IPS-18a (cell line): ENCODE measurements at regions not wholly inside any gene's neighbourhood (a gene's known extent, or its start where the extent isn't known, plus 50 kb on each side); places are given as distances from the start of the nearest gene placed in this dataset.

Source experiments
- H3K27ac ChIP-seq: one replicate; pipeline ENCODE4 v1.5.1; 2013; ENCODE audit warnings: low read length
- H3K27me3 ChIP-seq: one replicate; pipeline ENCODE4 v1.6.1; 2013; ENCODE audit warnings: mild to moderate bottlenecking, low read length; ENCODE audit not compliant: control insufficient read depth, insufficient read depth
- H3K36me3 ChIP-seq: one replicate; pipeline ENCODE4 v1.6.1; 2013; ENCODE audit warnings: low read depth, low read length; ENCODE audit not compliant: control insufficient read depth
- H3K4me1 ChIP-seq: one replicate; pipeline ENCODE4 v1.6.1; 2013; ENCODE audit warnings: low read depth, low read length; ENCODE audit not compliant: control insufficient read depth
- H3K4me3 ChIP-seq: one replicate; pipeline ENCODE4 v1.5.1; 2013; ENCODE audit warnings: low read length
- H3K9ac ChIP-seq: one replicate; pipeline ENCODE4 v1.6.1; 2013; ENCODE audit warnings: mild to moderate bottlenecking, low read length, moderate library complexity
- H3K9me3 ChIP-seq: one replicate; pipeline ENCODE4 v1.6.1; 2013; ENCODE audit warnings: low read depth, low read length; ENCODE audit not compliant: control insufficient read depth

DNA sequence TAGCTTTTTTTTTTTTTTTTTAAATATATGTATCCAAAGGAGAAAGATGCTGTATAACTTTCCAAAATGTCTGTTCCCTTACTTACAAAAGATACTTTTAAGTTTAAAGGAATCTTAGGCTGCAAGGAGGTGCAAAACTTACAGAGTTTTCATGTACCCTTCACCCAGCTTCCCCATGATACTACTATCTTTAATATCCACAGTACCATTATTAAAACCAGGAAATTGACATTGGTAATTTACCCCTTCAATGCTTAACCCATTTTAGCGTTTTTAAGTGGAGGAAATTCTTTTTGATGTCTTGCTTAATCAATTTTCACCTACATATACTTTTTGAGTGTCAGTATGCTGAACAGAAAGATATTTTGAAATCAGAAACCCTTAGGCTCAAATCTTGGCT, 310.9 kb downstream of the PRL start:
- no peak overlapping the region for H3K9ac ChIP-seq
- no peaks in the 10 kb centered on the region for H3K36me3 ChIP-seq
- no peaks in the 10 kb centered on the region for H3K27me3 ChIP-seq
- no peaks in the 10 kb centered on the region for H3K4me1 ChIP-seq
- H3K4me3 ChIP-seq: no peak overlapping the region
- no peak overlapping the region for H3K27ac ChIP-seq
- no peaks in the 10 kb centered on the region for H3K9me3 ChIP-seq

GRCh38 chr6:21986703-21987102, 310.1 kb downstream of the PRL start:
- no peak overlapping the region for H3K4me3 ChIP-seq
- no peak overlapping the region for H3K9ac ChIP-seq
- H3K27me3 ChIP-seq: no peaks in the 10 kb centered on the region
- H3K36me3 ChIP-seq: no peaks in the 10 kb centered on the region
- H3K4me1 ChIP-seq: no peaks in the 10 kb centered on the region
- no peaks in the 10 kb centered on the region for H3K9me3 ChIP-seq
- H3K27ac ChIP-seq: no peak overlapping the region

- no peak overlapping the region for H3K4me3 ChIP-seq
- no peaks in the 10 kb centered on the region for H3K9me3 ChIP-seq
- H3K4me1 ChIP-seq: no peaks in the 10 kb centered on the region
- H3K9ac ChIP-seq: no peak overlapping the region
- no peaks in the 10 kb centered on the region for H3K36me3 ChIP-seq
- H3K27me3 ChIP-seq: no peaks in the 10 kb centered on the region
- H3K27ac ChIP-seq: no peak overlapping the region
These were observed 309.3 kb downstream of the PRL start for GRCh38 chr6:21987501-21987957.

- Histone ChIP-seq H3K27ac (no peak overlapping the region), H3K4me1 (no peaks in the 10 kb centered on the region), H3K4me3 (no peak overlapping the region), H3K36me3 (no peaks in the 10 kb centered on the region), H3K9ac (no peak overlapping the region), H3K27me3 (no peaks in the 10 kb centered on the region), H3K9me3 (no peaks in the 10 kb centered on the region)
These were observed 306.3 kb downstream of the PRL start for GRCh38 chr6:21990577-21990976.

DNA sequence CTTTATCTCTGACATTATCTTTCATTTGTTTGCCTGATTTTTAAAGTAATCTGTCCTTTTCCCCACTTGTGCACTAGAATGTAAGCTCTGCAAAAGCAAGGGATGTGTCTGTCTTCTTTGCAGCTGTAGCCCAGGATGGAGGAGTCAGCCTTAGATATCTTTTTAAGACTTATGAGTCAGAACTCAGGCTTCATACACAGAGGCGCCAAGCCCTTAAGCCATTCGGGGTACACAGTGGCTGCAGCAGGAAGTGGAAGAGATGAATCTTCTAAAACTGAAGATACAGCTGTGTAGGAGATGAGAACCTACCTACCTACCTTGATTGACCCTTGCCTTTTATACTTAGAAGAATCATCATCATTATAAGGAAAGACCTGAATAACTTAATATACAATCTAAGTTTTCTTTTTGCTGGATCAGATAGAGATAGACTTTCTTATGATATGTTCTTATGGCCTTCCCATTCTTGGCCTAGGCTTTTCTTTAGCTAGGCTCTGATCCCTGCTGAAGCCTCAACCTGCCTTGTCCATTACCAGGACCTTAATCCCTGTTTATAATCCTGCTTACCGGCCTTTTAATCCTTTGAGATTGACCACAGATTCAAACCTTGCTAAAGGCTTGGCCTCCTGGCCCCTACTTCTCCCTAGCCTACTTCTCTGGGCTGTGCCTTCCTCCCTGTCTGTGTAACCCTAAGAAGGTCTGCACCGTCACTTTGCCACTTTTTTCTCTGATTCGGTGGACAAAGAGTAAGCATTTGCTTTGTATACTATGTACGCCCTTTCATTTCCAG, 304.5 kb downstream of the PRL start:
- no peaks in the 10 kb centered on the region for H3K4me1 ChIP-seq
- H3K9me3 ChIP-seq: no peaks in the 10 kb centered on the region
- H3K27me3 ChIP-seq: no peaks in the 10 kb centered on the region
- H3K9ac ChIP-seq: no peak overlapping the region
- no peak overlapping the region for H3K27ac ChIP-seq
- H3K4me3 ChIP-seq: no peak overlapping the region
- no peaks in the 10 kb centered on the region for H3K36me3 ChIP-seq

GRCh38 chr6:21993841-21994240, 303.0 kb downstream of the PRL start:
- no peaks in the 10 kb centered on the region for H3K4me1 ChIP-seq
- H3K36me3 ChIP-seq: no peaks in the 10 kb centered on the region
- H3K9me3 ChIP-seq: no peaks in the 10 kb centered on the region
- no peak overlapping the region for H3K9ac ChIP-seq
- H3K27me3 ChIP-seq: no peaks in the 10 kb centered on the region
- H3K4me3 ChIP-seq: no peak overlapping the region
- H3K27ac ChIP-seq: no peak overlapping the region

DNA sequence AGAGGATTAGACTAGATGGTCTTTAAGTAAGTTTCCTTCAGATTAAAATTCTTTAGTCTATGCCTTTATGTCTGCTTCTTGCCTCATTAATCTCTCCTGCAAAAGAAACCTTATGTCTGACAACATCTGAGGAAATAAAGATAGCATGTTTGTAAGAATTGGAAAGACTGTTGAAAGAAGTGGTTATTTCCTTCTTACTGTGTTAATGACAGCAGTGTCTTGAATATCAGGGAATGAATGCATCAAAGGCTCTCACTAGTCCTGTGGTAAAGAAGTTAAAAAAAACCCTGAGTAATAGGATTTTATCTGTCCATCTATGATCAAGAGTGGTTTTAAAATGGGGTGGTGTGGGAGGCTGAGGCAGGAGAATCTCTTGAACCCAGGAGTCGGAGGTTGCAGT, 302.0 kb downstream of the PRL start:
- no peaks in the 10 kb centered on the region for H3K4me1 ChIP-seq
- no peak overlapping the region for H3K4me3 ChIP-seq
- no peak overlapping the region for H3K9ac ChIP-seq
- H3K9me3 ChIP-seq: no peaks in the 10 kb centered on the region
- H3K27ac ChIP-seq: no peak overlapping the region
- H3K27me3 ChIP-seq: no peaks in the 10 kb centered on the region
- no peaks in the 10 kb centered on the region for H3K36me3 ChIP-seq

GRCh38 chr6:21995318-21995717, 301.5 kb downstream of the PRL start:
- Histone ChIP-seq H3K9me3 (no peaks in the 10 kb centered on the region), H3K4me1 (no peaks in the 10 kb centered on the region)

DNA sequence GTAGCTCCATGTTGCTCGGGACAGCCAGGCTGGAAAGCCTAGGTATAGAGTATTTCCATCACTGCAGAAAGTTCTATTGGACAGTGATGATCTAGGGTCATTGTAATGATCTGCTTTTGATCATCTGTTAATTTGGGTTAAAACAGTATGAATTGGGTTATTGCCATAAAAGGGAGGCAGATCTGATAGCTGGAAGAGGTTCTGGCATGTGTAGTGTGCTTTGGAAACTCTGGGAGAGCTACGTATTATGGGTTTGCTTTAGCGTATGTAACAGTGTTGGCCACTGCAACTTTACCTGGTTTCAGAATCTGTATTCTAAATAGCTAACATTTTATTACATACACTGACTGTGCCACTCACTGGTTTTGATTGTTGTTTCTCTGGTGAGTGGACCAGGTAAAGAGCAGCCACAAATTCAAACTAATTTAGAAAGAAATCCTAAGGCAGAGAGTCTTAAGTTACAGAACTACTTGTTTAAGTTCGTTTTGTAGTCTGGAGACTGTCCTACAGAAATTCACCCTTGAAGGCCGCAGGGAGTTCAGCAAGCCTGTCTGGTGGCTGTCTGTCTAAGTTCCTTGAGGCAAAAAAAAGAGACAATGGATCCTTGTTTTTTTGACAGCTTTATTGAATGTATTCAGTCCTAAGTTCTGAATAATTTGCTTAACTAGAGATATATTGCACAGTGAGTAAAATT, 300.3 kb downstream of the PRL start:
- Histone ChIP-seq H3K36me3 (no peaks in the 10 kb centered on the region), H3K4me1 (no peaks in the 10 kb centered on the region), H3K4me3 (no peak overlapping the region), H3K27ac (no peak overlapping the region), H3K9ac (no peak overlapping the region), H3K27me3 (no peaks in the 10 kb centered on the region), H3K9me3 (no peaks in the 10 kb centered on the region)

More at GRCh38 chr6:21995318-21995717, 301.5 kb downstream of the PRL start:
- H3K4me3 ChIP-seq: no peak overlapping the region
- no peaks in the 10 kb centered on the region for H3K27me3 ChIP-seq
- H3K27ac ChIP-seq: no peak overlapping the region
- no peaks in the 10 kb centered on the region for H3K36me3 ChIP-seq
- H3K9ac ChIP-seq: no peak overlapping the region

GRCh38 chr6:21997119-21998037, 299.5 kb downstream of the PRL start:
- H3K9ac ChIP-seq: no peak overlapping the region
- H3K4me3 ChIP-seq: no peak overlapping the region
- H3K4me1 ChIP-seq: no peaks in the 10 kb centered on the region
- no peaks in the 10 kb centered on the region for H3K27me3 ChIP-seq
- H3K27ac ChIP-seq: no peak overlapping the region
- H3K36me3 ChIP-seq: no peaks in the 10 kb centered on the region
- no peaks in the 10 kb centered on the region for H3K9me3 ChIP-seq

- Histone ChIP-seq H3K4me1 (peaks cover 2% of the 10 kb centered on the region), H3K27ac (no peak overlapping the region), H3K9ac (no peak overlapping the region), H3K9me3 (no peaks in the 10 kb centered on the region), H3K4me3 (no peak overlapping the region), H3K36me3 (no peaks in the 10 kb centered on the region), H3K27me3 (no peaks in the 10 kb centered on the region)
These were observed 298.3 kb downstream of the PRL start for GRCh38 chr6:21998582-21998981.
